ENCODE measurements at regions not wholly inside any gene's neighbourhood (a gene's known extent, or its start where the extent isn't known, plus 50 kb on each side); places are given as distances from the start of the nearest gene placed in this dataset.

GRCh38 chr6:30396833-30397479 lies 52.0 kb downstream of the RPP21 start:
- peak; percentile 99 for ATAC-seq
- intact Hi-C loops (cut with micrococcal nuclease), result loop anchor here (2.0 kb wide), 2 partner anchors 38 to 178 kb away; no protein-coding TSS in a partner anchor
- peaks cover 4% of the 10 kb centered on the region for H3K4me1 Mint-ChIP-seq (ENCODE audit: low read depth)

DNA sequence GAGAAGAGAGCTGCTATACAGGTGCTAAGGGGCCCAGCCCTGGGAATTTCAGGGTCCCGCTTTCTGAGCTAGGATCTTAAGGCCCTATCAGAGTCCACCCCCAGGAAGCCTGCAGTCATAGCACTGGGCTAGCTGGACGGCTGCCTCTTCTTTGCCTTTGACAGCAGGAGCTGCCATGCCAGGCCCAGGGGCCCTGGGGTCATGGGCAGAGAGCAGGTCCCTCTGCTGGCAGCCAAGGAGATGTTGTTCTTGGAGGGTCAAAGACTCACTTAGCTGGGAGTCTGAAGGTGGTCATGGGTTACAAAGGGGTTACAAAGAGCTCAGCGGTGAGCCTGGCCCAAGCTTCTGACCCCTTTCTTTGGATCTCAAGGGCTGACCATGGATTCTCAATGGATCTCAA lies 52.7 kb downstream of the RPP21 start:
- no peak overlapping the region for H3K4me3 Mint-ChIP-seq
- ChIA-PET POLR2A (interaction anchor here (0.8 kb wide), 1 partner anchor 181 kb away, joined by 3 read pairs; no protein-coding TSS in a partner anchor), CTCF (interaction anchor here (0.6 to 4.3 kb wide), 27 partner anchors 9 to 296 kb away, joined by 3 to 33 read pairs (median 4); no protein-coding TSS in a partner anchor)
- intact Hi-C loops (cut with micrococcal nuclease), result loop anchor here (2.0 kb wide), 2 partner anchors 39 to 179 kb away; no protein-coding TSS in a partner anchor
- H3K27ac Mint-ChIP-seq, result no peak overlapping the region
- H3K27me3 Mint-ChIP-seq, result peaks cover 20% of the 10 kb centered on the region
- DNase-seq (no peak), ATAC-seq (no peak)
- no peak for TF ChIP-seq CTCF (IDR thresholded peaks at IDR 0.05)
- no peaks in the 10 kb centered on the region for H3K36me3 Mint-ChIP-seq (ENCODE audit: low read depth)
- H3K4me1 Mint-ChIP-seq (ENCODE audit: low read depth), result peaks cover 4% of the 10 kb centered on the region
- H3K9me3 Mint-ChIP-seq, result no peaks in the 10 kb centered on the region

More at GRCh38 chr6:30396833-30397479, 52.0 kb downstream of the RPP21 start:
- Mint-ChIP-seq H3K27me3 (peaks cover 20% of the 10 kb centered on the region), H3K9me3 (no peaks in the 10 kb centered on the region), H3K36me3 (ENCODE audit: low read depth) (no peaks in the 10 kb centered on the region), H3K4me3 (no peak overlapping the region), H3K27ac (no peak overlapping the region)
- POLR2A ChIA-PET, result interaction anchor here (1.0 kb wide), 1 partner anchor 38 kb away, joined by 5 read pairs; no protein-coding TSS in a partner anchor
- TF ChIP-seq CTCF (IDR thresholded peaks at IDR 0.05), result peak; percentile 95
- peak; percentile 92 for DNase-seq
- CTCF ChIA-PET, result interaction anchor here (0.7 to 4.3 kb wide), 29 partner anchors 8 to 296 kb away, joined by 3 to 33 read pairs (median 4); no protein-coding TSS in a partner anchor

- Mint-ChIP-seq H3K4me3 (no peak overlapping the region), H3K27ac (no peak overlapping the region), H3K27me3 (peaks cover 23% of the 10 kb centered on the region), H3K4me1 (ENCODE audit: low read depth) (peaks cover 4% of the 10 kb centered on the region), H3K9me3 (no peaks in the 10 kb centered on the region), H3K36me3 (ENCODE audit: low read depth) (no peaks in the 10 kb centered on the region)
- CTCF ChIA-PET, result interaction anchor here (0.6 to 4.3 kb wide), 10 partner anchors 11 to 268 kb away, joined by 3 to 33 read pairs (median 5); no protein-coding TSS in a partner anchor
- ATAC-seq, result peak; percentile 45
- intact Hi-C loops (cut with micrococcal nuclease), result no loop called here
- POLR2A ChIA-PET, result no interaction called here
- no peak for TF ChIP-seq CTCF (IDR thresholded peaks at IDR 0.05)
- peak; percentile 12 for DNase-seq
Measured at GRCh38 chr6:30399390-30400058, 54.6 kb downstream of the RPP21 start.

- ChIA-PET CTCF (interaction anchor here (2.5 to 2.8 kb wide), 3 partner anchors 8 to 48 kb away, joined by 10 to 12 read pairs (median 10); no protein-coding TSS in a partner anchor), POLR2A (no interaction called here)
- DNase-seq, result no peak
- intact Hi-C loops (cut with micrococcal nuclease), result no loop called here
- Mint-ChIP-seq H3K27ac (no peak overlapping the region), H3K4me3 (no peak overlapping the region), H3K4me1 (ENCODE audit: low read depth) (peaks cover 8% of the 10 kb centered on the region), H3K27me3 (peaks cover 38% of the 10 kb centered on the region), H3K9me3 (peaks cover 17% of the 10 kb centered on the region), H3K36me3 (ENCODE audit: low read depth) (peaks cover 4% of the 10 kb centered on the region)
- no peak for ATAC-seq
- no peak for TF ChIP-seq CTCF (IDR thresholded peaks at IDR 0.05)
Measured at GRCh38 chr6:30405934-30406333, 61.0 kb downstream of the RPP21 start.

Data from activated CD8-positive, alpha-beta T cell treated with anti-CD3 and anti-CD28 coated beads for 36 hours (primary cell).